Fibroblast of villous mesenchyme (primary cell): ENCODE measurements at regions not wholly inside any gene's neighbourhood (a gene's known extent, or its start where the extent isn't known, plus 50 kb on each side); places are given as distances from the start of the nearest gene placed in this dataset.

ENCODE experiments used
- DNase-seq: peaks from one replicate; pipeline ENCODE4 v3.0.0-alpha.2; 2010; ENCODE audit warnings: low read depth
- H3K4me3 ChIP-seq: 2 replicates; pipeline ENCODE4 v1.5.1; 2011; ENCODE audit warnings: low read depth, mild to moderate bottlenecking, low read length
- TF ChIP-seq, protein P1 (sequence below): IDR thresholded peaks from 2 replicates; pipeline ENCODE4 v1.5.1; 2012; ENCODE audit warnings: low read depth, mild to moderate bottlenecking, low read length; ENCODE audit not compliant: insufficient read depth

DNA sequence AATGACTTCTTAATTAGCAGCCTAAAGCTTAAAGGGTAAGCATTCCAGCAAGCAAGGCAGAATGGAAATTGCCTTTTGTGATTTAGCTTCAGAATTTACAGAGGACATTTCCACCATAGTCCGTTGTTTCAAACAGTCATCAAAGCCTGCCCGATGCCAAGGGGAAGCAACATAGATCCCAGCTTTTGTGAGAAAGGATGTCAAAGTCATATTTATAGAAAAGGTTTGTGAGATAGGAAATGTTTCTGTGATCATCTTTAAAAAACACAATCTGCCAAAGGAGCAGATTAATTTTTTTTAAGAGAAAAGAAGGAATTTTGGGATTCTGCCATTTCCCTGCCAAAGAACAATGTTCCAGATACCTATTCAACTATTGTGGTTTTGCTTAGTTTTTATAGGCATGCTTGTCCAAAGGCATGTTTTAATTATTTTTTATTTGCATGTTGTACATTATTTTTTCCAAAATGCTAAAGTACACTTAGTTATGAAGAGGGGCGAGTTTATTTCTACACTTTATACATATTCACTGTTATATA, 346.9 kb downstream of the ZNF608 start:
- TF ChIP-seq, protein P1, sequence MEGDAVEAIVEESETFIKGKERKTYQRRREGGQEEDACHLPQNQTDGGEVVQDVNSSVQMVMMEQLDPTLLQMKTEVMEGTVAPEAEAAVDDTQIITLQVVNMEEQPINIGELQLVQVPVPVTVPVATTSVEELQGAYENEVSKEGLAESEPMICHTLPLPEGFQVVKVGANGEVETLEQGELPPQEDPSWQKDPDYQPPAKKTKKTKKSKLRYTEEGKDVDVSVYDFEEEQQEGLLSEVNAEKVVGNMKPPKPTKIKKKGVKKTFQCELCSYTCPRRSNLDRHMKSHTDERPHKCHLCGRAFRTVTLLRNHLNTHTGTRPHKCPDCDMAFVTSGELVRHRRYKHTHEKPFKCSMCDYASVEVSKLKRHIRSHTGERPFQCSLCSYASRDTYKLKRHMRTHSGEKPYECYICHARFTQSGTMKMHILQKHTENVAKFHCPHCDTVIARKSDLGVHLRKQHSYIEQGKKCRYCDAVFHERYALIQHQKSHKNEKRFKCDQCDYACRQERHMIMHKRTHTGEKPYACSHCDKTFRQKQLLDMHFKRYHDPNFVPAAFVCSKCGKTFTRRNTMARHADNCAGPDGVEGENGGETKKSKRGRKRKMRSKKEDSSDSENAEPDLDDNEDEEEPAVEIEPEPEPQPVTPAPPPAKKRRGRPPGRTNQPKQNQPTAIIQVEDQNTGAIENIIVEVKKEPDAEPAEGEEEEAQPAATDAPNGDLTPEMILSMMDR: no peak
- no peak for DNase-seq
- no peak overlapping the region for H3K4me3 ChIP-seq

DNA sequence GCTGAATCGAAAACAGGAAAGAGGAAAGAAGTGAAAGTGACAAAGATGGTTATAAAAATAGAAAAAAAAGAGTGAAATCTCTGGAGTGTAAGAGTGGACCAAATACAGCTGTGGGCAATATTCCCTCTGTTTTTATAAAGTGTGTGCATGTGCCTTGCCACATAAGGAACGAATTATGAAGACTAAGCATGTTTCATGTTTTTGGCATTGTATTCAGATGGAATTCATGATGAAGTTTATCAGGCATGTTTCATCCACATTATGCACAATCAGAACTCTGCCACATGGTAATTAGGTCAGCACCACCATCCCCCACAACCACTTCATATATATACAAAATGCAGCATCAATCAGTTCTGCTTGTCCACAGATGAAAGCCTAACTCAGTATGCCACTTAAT, 348.0 kb downstream of the ZNF608 start:
- no peak for DNase-seq
- TF ChIP-seq, protein P1: no peak
- no peak overlapping the region for H3K4me3 ChIP-seq

DNA sequence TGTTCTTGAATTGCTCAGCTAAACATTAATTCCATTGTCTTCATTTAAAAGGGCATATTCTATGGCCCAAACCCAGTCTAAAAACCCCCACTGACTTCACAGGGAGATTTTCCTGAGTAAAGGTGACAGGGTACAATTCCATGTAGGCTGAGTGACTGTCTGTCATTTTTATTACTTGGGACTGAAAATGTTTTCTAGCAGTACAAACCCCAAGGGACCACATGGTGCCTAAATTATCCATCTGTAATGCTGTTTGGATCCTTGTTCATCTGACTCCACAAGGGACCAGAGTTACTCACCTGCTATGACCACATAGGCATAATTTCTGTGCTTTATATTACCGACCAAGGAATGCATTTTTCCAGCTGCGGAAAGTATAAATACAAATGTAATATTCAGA, 349.1 kb downstream of the ZNF608 start:
- H3K4me3 ChIP-seq: no peak overlapping the region
- no peak for DNase-seq
- TF ChIP-seq, protein P1: no peak

DNA sequence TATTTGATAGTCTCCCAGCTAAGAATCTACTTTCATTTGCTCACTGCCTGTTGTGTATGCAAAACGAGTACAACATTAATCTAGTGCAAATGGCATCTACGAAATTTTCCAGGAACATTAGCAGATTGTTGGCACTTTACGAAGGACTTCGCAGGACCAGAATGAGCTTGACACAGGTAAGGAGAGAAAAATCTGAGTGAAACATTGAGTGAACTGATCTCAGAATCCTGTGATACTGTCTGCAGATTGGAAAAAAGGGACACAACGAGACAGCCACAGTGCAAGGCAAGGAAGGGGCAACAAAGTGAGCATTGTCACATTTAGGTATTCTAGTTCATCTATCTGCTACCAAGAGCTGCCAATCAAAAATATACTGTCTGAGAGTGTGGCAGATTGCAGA, 350.5 kb downstream of the ZNF608 start:
- TF ChIP-seq, protein P1: no peak
- H3K4me3 ChIP-seq: no peak overlapping the region
- DNase-seq: no peak

- TF ChIP-seq, protein P1: no peak
- H3K4me3 ChIP-seq: no peak overlapping the region
- no peak for DNase-seq
Observed at GRCh38 chr5:124395287-124395686, 351.2 kb downstream of the ZNF608 start.

- no peak for DNase-seq
- no peak overlapping the region for H3K4me3 ChIP-seq
- TF ChIP-seq, protein P1: no peak
Observed at GRCh38 chr5:124394700-124395245, 351.7 kb downstream of the ZNF608 start.
